HG03460 (cell line): ENCODE measurements at regions not wholly inside any gene's neighbourhood (a gene's known extent, or its start where the extent isn't known, plus 50 kb on each side); places are given as distances from the start of the nearest gene placed in this dataset.

ENCODE experiments used
- ATAC-seq: cut with Tn5 transposase; IDR thresholded peaks from one replicate; pipeline ENCODE4 v1.9.1; 2021; ENCODE audit not compliant: unreplicated experiment

DNA sequence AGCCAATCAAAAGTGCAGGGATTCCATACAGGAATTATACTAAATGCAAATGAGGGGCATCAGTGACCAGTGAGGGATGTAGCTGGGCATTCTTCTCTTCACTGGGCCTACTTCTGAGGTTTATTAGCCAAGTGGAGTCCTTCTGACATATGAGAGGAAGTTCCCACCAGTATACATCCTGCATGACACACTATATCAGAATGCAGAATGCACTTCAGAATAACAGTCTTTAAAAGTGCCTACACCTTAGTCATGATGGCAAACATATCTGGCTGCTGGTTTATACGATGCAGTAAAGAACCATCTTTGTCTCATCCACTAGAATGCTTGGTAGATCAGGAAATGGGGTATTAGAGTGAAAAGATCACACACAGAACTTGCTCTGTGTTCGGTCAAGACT is 180.3 kb upstream of the PPARGC1A start:
- no peak for ATAC-seq

DNA sequence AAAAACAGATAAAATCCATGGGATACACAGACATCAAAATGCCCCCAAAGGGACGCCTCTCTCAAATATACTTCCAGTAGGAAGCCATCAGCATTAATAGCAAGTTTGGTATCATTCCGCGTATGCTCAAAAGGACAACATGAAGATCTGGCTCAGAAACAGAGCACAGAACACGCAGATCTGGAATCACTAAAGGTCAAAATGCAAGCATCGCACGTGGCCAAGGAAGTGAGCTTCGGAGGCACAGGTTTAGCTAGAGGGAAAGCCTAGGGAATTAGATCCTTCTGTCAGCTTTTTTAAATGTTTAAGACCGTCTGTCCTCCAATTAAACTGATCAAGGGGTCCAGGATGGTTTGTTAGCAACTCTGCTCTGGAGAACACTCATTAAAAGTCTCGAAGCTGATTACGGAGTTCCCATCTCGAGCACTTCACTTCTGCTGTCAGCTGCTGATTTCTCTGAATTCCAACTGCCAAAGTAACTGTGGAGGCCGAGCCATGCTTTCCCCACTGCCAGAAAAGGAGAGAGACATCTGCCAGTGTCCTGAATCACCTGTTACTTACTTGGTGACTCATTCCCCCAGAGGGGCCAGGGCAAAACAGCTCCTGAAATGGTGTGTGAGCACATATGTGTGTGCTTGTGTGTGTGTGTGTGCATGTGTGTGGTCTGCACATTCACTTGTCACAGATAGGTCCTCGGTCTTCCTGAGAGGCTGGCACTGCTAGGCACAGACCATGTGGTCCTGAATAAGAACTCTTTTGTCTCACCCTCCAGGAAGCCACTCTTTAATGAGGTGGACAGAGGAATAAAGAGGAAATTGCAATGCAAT is 177.7 kb upstream of the PPARGC1A start:
- no peak for ATAC-seq

DNA sequence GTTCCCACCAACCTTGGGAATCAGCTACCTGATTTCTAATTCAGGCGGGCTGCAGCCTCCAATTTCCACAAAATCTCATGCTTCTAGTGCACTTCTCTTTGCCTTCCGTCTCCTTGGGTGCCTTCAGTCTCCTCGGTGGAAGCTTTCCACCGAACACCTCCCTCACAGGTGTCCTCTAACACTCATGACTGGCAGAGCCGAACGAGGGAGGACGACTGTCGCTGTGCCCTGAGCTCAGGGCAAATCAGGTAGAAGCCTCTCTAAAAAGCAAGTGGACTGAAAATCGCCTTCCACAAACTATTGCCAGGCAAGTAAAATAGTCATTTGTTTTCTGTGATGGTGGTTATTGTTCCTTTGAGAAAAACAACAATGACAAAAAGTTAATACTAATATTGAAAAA is 176.1 kb upstream of the PPARGC1A start:
- no peak for ATAC-seq

- no peak for ATAC-seq
These were observed 173.9 kb upstream of the PPARGC1A start for GRCh38 chr4:24063731-24064130.

DNA sequence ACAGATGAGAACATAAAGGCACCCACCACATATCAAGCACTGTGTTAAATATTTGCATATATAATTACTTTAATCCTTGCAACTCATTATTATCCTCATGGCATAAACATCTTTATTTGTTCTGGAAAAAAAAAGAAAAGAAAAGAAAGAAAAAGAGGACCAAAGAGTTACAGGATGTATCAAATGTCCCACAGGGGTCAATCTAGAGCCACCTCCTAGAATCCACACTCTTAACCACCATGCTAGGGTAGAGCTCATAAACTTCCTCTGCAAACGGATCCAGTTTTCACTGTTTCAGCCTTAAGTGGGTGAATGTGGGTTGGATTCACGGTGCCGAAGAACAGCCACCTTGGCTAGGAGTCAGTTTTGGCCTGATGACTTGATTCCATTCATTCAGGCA is 171.1 kb upstream of the PPARGC1A start:
- ATAC-seq: no peak

GRCh38 chr4:24059839-24060238 is 170.0 kb upstream of the PPARGC1A start:
- no peak for ATAC-seq

- ATAC-seq: no peak
These were observed 168.2 kb upstream of the PPARGC1A start for GRCh38 chr4:24057915-24058559.

GRCh38 chr4:24056289-24056688 is 166.4 kb upstream of the PPARGC1A start:
- no peak for ATAC-seq

- no peak for ATAC-seq
These were observed 165.8 kb upstream of the PPARGC1A start for GRCh38 chr4:24055623-24056022.

- ATAC-seq: no peak
These were observed 165.1 kb upstream of the PPARGC1A start for GRCh38 chr4:24054910-24055309.

DNA sequence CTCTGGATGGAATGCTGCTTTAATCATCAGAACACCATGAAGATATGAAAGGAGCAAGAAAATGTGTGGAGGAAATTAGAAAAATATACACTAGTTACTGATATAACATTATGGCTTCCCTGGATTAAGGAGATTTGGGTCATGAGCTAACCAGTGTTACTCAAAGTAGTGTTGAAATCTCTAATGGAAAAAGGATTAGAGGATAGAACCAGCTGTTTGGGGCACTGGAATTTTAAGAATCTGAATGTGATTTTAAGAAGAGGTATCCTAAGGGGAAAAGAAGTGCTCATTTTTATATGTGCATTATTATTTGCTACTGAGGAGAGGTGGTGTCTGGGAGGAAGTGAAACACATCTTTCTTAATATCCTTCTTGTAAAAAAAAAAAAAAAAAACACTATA is 164.1 kb upstream of the PPARGC1A start:
- ATAC-seq: no peak

DNA sequence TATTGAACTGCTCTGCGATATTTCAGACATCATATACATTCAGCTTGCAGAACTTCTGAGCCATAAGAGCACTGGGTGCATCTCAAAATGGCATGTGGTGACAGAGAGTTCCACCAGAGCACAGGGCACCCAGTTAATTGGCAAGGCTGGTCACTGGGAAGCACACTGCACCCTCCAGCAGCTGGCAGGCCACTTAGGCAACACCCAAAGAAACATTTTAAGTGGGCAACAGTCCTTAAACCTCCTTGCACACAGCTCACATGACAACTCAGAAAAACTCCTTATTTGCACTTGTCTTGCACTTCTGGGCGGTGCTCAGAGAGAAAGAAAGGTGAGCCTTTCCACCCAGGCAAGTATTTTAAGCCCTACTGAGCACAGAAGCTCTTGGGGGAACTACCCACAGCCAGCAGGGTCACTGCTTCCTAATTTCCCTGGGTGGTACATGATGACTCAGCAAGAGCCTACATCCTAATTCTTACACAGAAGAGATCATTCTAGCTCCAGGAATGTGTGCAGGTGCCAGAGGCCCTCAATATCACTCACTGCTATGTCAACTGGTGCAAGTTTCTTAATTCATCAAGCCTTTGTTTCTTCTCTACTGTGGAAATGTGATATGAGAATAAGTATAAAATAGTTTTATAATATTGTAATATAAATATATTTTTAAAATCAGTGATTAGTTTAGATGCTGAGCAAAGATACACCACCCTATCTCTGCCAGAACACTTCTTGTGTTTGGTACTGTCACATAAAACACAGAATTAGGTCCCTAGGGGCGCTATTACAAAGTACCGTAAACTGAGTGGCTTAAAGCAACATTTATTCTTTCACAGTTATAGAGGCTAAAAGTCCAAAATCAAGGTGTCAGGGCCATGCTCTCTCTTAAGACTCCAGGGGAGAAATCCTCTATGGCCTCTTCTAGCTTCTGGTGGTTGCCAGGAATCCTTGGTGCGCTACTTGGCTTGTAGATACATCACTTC is 155.1 kb upstream of the PPARGC1A start:
- ATAC-seq: no peak

- no peak for ATAC-seq
These were observed 152.2 kb upstream of the PPARGC1A start for GRCh38 chr4:24042094-24042493.

GRCh38 chr4:24040811-24041210 is 151.0 kb upstream of the PPARGC1A start:
- no peak for ATAC-seq

GRCh38 chr4:24033626-24034025 is 143.8 kb upstream of the PPARGC1A start:
- ATAC-seq: no peak

DNA sequence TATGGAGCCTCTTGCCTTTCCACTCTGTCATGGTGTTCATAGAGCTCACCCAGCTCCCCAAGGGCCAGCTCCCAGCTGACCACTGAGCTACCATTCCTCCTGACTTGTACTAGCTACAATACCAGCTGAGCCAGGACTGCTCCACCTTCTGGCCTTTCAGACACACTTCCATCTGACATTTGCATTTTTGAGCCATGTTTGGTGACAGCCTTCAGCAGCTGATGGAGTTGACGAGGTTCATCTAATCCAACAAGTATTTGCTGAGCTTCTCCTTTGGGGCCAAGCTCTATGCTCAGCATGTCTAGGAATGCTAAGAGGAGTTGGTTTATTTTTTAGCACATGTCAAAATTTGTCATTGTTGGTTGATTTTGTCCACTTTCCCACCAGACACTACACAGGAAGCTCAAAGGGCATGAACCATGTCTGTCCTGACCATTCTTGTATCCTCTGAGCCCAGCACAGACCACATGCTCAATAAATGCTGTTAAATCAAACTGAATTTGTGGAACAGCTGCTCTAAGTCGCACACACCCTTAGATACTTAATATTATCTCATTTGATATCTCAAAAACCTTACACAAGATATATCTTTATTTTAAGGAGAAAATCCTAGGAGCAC is 142.6 kb upstream of the PPARGC1A start:
- ATAC-seq: peak; percentile 50

GRCh38 chr4:24026596-24026995 is 136.7 kb upstream of the PPARGC1A start:
- no peak for ATAC-seq

DNA sequence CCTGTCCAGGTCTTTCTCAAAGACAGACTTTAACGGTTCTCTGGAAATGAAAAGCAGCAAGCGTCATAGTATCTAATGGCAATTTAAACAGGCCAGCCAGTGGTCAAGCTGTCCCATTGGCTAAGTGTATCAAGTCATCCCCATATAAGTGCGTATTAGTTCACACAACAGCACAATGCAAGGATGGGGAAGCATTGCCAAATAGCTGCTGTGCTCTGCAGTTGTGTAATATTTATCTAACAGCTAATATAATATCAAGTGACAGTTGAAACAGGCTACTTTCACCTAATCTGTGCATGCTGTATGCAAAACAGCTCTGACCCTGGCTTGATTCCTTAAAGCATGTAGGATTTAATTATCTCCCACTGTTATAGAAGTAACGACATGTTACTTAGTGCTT is 134.8 kb upstream of the PPARGC1A start:
- no peak for ATAC-seq

- ATAC-seq: no peak
These were observed 134.3 kb upstream of the PPARGC1A start for GRCh38 chr4:24024157-24024556.

DNA sequence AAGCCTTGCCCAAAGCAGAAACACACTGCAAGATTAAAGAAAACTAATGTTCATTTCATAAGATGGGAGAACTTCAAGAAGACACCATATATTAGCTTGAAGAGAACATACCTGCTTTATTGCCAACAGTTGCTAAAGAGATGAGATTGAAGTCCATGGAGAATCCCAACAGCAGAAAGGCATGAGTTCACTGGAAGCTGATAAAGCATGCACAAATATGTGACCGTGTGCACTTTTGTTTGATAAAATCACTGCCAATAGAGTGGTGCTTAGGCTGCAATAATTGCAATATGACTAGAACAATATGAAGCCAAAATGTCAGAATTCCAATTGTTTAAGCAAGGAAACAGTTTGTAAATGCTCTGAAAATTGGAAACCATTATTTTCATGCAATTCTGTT is 125.9 kb upstream of the PPARGC1A start:
- ATAC-seq: no peak
